Calu3 (cell line): ENCODE measurements at regions not wholly inside any gene's neighbourhood (a gene's known extent, or its start where the extent isn't known, plus 50 kb on each side); places are given as distances from the start of the nearest gene placed in this dataset.
"Not testable (repeated sequence)": the region's sequence is repeated elsewhere in the genome, so short reads cannot be mapped to it uniquely, and the experiment has no call there.

Experiments used
- BruUV-seq: library from RNA; stranded (reverse); fragments of 400-500 nt; replicated peaks from 2 replicates; lab custom pipeline; 2021; lab: Mats Ljungman, UMichigan
- CTCF ChIA-PET: fragments of 300-600 bp; sonication (Branson Sonifier 250); formaldehyde crosslinking; loops from one replicate; lab custom pipeline; 2022; ENCODE audit warnings: antibody characterized with exemption; lab: Charles Lee
- DNase-seq: peaks from one replicate; pipeline ENCODE4 v3.0.0; 2022
- H3K27ac Mint-ChIP-seq: one replicate; pipeline ENCODE4 v1.8.0; 2022; ENCODE audit warnings: mixed read lengths; ENCODE audit not compliant: unreplicated experiment
- H3K27me3 Mint-ChIP-seq: one replicate; pipeline ENCODE4 v1.8.0; 2022; ENCODE audit warnings: mixed read lengths; ENCODE audit not compliant: unreplicated experiment
- H3K36me3 Mint-ChIP-seq: one replicate; pipeline ENCODE4 v1.8.0; 2022; ENCODE audit warnings: mild to moderate bottlenecking, moderate library complexity, mixed read lengths; ENCODE audit not compliant: insufficient read depth, unreplicated experiment
- H3K4me1 Mint-ChIP-seq: one replicate; pipeline ENCODE4 v1.8.0; 2022; ENCODE audit warnings: mild to moderate bottlenecking, low read depth, mixed read lengths; ENCODE audit not compliant: unreplicated experiment
- H3K4me3 Mint-ChIP-seq: one replicate; pipeline ENCODE4 v1.8.0; 2022; ENCODE audit warnings: mild to moderate bottlenecking, low read depth, moderate library complexity, mixed read lengths; ENCODE audit not compliant: unreplicated experiment
- H3K9me3 Mint-ChIP-seq: one replicate; pipeline ENCODE4 v1.8.0; 2022; ENCODE audit warnings: low read depth, mixed read lengths; ENCODE audit not compliant: unreplicated experiment
- intact Hi-C: fragments of 100-400 bp; cut with micrococcal nuclease; formaldehyde crosslinking; loops from one replicate; pipeline ENCODE4 v1.10.0; 2022; ENCODE audit not compliant: unreplicated experiment
- TF ChIP-seq, protein P1 (sequence below): fragments of 200-600 bp; IDR thresholded peaks from one replicate; pipeline ENCODE4 v1.8.0; 2022; ENCODE audit warnings: antibody characterized with exemption; ENCODE audit not compliant: unreplicated experiment

DNA sequence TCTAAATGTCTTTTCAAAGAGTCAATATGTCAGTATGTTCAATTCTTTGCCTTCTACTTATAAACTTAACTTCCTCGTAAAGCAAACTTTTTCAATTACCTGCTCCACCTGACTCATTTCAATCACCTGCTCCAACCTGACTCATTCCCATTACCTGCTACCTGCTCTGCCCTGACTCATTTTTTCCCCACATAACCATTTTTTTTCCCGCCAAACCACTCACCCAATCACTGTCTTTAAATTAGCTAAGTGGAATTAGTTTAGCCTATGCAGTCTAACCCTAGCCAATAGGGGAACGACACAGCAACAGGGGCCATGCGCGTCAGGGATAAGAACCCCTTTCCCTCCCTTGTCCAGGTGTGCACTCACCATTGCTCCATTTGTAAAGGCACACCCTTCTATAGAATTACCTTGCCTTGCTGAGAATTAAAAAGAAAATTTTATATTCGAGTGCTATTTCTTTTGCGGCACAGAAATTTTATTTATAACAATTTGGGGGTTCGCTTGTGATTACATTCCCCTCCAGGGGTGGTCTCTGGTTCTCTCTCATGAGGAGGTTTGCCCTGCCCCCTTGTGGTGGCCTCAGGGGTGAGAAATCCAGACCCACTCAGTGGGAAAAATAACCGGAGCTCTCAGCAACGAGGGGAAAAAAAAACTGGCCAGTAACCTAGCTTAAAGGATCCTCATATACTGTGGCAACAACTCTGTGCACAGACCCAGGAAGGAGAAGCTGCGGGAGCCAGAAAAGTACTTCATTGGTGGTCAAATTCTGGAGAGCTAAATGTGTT lies 193.1 kb downstream of the ZNF486 start:
- Mint-ChIP-seq H3K27me3 (no peaks in the 10 kb centered on the region), H3K9me3 (peaks cover 18% of the 10 kb centered on the region), H3K36me3 (no peaks in the 10 kb centered on the region), H3K4me1 (no peaks in the 10 kb centered on the region), H3K27ac (no peak overlapping the region), H3K4me3 (no peak overlapping the region)
- TF ChIP-seq, protein P1, sequence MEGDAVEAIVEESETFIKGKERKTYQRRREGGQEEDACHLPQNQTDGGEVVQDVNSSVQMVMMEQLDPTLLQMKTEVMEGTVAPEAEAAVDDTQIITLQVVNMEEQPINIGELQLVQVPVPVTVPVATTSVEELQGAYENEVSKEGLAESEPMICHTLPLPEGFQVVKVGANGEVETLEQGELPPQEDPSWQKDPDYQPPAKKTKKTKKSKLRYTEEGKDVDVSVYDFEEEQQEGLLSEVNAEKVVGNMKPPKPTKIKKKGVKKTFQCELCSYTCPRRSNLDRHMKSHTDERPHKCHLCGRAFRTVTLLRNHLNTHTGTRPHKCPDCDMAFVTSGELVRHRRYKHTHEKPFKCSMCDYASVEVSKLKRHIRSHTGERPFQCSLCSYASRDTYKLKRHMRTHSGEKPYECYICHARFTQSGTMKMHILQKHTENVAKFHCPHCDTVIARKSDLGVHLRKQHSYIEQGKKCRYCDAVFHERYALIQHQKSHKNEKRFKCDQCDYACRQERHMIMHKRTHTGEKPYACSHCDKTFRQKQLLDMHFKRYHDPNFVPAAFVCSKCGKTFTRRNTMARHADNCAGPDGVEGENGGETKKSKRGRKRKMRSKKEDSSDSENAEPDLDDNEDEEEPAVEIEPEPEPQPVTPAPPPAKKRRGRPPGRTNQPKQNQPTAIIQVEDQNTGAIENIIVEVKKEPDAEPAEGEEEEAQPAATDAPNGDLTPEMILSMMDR = no peak
- no TSS peak for BruUV-seq
- CTCF ChIA-PET = interaction anchor here (0.6 kb wide), 1 partner anchor 600 kb away, joined by 3 read pairs; no protein-coding TSS in a partner anchor
- intact Hi-C loops = no loop called here
- DNase-seq = no peak

DNA sequence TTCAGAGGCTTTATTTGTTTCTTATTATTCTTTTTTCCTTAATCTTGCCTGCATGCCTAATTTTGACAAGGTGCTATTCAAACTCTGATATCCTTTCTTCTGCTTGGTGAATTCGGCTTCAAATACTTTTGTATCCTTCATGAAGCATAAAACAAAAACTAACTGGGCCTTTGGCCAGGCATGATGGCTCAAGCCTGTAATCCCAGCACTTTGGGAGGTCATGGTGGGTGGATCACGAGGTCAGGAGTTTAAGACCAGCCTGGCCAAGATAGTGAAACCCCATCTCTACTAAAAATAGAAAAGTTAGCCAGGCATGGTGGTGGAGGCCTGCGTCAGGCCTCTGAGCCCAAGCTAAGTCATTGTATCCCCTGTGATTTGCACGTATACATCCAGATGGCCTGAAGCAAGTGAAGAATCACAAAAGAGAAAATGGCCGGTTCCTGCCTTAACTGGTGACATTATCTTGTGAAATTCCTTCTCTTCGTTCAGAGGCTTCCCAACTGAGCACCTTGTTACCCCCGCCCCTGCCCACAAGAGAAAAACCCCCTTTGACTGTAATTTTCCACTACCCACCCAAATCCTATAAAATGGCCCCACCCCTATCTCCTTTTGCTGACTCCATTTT lies 191.9 kb downstream of the ZNF486 start:
- H3K9me3 Mint-ChIP-seq = peaks cover 18% of the 10 kb centered on the region
- CTCF ChIA-PET, H3K27me3 Mint-ChIP-seq, intact Hi-C loops, H3K4me3 Mint-ChIP-seq, H3K4me1 Mint-ChIP-seq, DNase-seq, H3K27ac Mint-ChIP-seq, H3K36me3 Mint-ChIP-seq, BruUV-seq: not testable (repeated sequence)

GRCh38 chr19:20357921-20358320 lies 190.9 kb downstream of the ZNF486 start:
- CTCF ChIA-PET = no interaction called here
- no peak overlapping the region for H3K4me3 Mint-ChIP-seq
- H3K36me3 Mint-ChIP-seq = no peaks in the 10 kb centered on the region
- BruUV-seq = no TSS peak
- no peak overlapping the region for H3K27ac Mint-ChIP-seq
- intact Hi-C loops = no loop called here
- TF ChIP-seq, protein P1 = no peak
- no peak for DNase-seq
- no peaks in the 10 kb centered on the region for H3K4me1 Mint-ChIP-seq
- H3K9me3 Mint-ChIP-seq = peaks cover 17% of the 10 kb centered on the region
- H3K27me3 Mint-ChIP-seq = no peaks in the 10 kb centered on the region

DNA sequence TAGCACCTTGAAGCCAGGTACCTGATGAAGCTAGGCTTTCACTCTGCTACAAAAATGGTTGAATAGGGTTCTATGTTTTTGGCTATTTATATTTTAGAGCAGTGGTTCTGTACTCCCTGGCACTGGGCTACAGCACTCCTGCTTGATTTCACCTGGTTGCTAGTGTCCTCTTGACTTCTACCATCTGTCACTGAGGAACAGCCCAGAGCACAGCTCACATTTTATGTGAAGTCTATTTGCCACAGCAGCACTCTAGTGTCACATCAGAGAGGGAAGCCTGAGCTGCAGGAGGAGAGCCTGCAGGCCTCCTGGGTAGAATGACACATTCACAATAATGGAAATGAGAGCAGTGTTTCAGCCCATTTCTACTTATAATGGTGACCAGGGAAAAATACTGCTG lies 184.2 kb downstream of the ZNF486 start:
- Mint-ChIP-seq H3K4me3 (no peak overlapping the region), H3K27me3 (no peaks in the 10 kb centered on the region), H3K36me3 (no peaks in the 10 kb centered on the region), H3K4me1 (no peaks in the 10 kb centered on the region), H3K27ac (no peak overlapping the region), H3K9me3 (peaks cover 3% of the 10 kb centered on the region)
- TF ChIP-seq, protein P1 = no peak
- CTCF ChIA-PET = no interaction called here
- no TSS peak for BruUV-seq
- no peak for DNase-seq
- intact Hi-C loops = no loop called here

GRCh38 chr19:20349206-20349605 lies 182.2 kb downstream of the ZNF486 start:
- Mint-ChIP-seq H3K4me3 (no peak overlapping the region), H3K27ac (no peak overlapping the region), H3K36me3 (no peaks in the 10 kb centered on the region), H3K9me3 (peaks cover 3% of the 10 kb centered on the region), H3K27me3 (no peaks in the 10 kb centered on the region), H3K4me1 (no peaks in the 10 kb centered on the region)
- CTCF ChIA-PET = no interaction called here
- intact Hi-C loops = no loop called here
- no peak for DNase-seq
- no TSS peak for BruUV-seq
- TF ChIP-seq, protein P1 = no peak
